GM13976 (cell line): ENCODE measurements at regions not wholly inside any gene's neighbourhood (a gene's known extent, or its start where the extent isn't known, plus 50 kb on each side); places are given as distances from the start of the nearest gene placed in this dataset.

Experiments used
- DNase-seq: peaks from one replicate; pipeline ENCODE4 v3.0.0; 2012; ENCODE audit warnings: low spot score
- CTCF ChIP-seq: IDR thresholded peaks from 2 replicates; pipeline ENCODE4 v1.5.1; 2012; ENCODE audit warnings: borderline replicate concordance, mild to moderate bottlenecking; ENCODE audit not compliant: insufficient read depth; ENCODE audit errors: extremely low read depth, missing control alignments, control extremely low read depth
- in situ Hi-C: fragments of 300-500 bp; cut with MboI; formaldehyde crosslinking; loops from one replicate; pipeline ENCODE4 v1.12.0; 2022; ENCODE audit warnings: low sequenced_read_pairs, mixed read lengths, inconsistent platforms; ENCODE audit not compliant: unreplicated experiment

- in situ Hi-C loops = no loop called here
- no peak for TF ChIP-seq CTCF
- DNase-seq = no peak
These were observed 154.3 kb downstream of the SALL1 start for GRCh38 chr16:50996830-50997186.

- no peak for TF ChIP-seq CTCF
- DNase-seq = no peak
- in situ Hi-C loops = no loop called here
These were observed 154.8 kb downstream of the SALL1 start for GRCh38 chr16:50996166-50996829.

GRCh38 chr16:50994995-50995394 lies 156.1 kb downstream of the SALL1 start:
- DNase-seq = no peak
- no peak for TF ChIP-seq CTCF

GRCh38 chr16:50992350-50993032 lies 158.6 kb downstream of the SALL1 start:
- no peak for DNase-seq
- in situ Hi-C loops = no loop called here
- no peak for TF ChIP-seq CTCF

More at GRCh38 chr16:50994995-50995394, 156.1 kb downstream of the SALL1 start:
- in situ Hi-C loops = no loop called here

- in situ Hi-C loops = no loop called here
- TF ChIP-seq CTCF = no peak
- no peak for DNase-seq
These were observed 159.6 kb downstream of the SALL1 start for GRCh38 chr16:50991436-50991835.

- no peak for TF ChIP-seq CTCF
- DNase-seq = no peak
- in situ Hi-C loops = no loop called here
These were observed 160.1 kb downstream of the SALL1 start for GRCh38 chr16:50991006-50991405.

- in situ Hi-C loops = no loop called here
These were observed 162.0 kb downstream of the SALL1 start for GRCh38 chr16:50989047-50989446.

More at GRCh38 chr16:50989047-50989446, 162.0 kb downstream of the SALL1 start:
- TF ChIP-seq CTCF = no peak
- DNase-seq = no peak
